ENCODE measurements at regions not wholly inside any gene's neighbourhood (a gene's known extent, or its start where the extent isn't known, plus 50 kb on each side); places are given as distances from the start of the nearest gene placed in this dataset.

DNA sequence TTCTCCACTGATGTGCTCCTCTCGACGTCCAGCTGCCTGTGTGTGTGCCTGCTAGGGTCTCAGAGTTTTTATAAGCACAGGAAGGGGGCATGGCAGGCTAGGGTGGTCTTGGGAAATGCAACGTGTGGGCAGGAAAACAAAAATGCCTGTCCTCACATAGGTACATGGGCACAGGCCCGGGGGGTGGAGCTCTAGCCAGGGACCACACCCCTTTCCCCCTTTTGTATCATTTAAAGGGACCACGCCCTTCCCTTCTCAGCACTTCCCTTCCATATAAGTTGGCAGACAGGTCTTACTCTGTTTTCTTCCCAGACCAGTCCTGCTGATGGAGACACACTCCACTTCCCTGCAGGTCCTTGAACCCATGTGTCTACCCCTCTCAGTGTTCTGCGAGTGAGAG lies 645.0 kb downstream of the CBLN2 start:
- Histone ChIP-seq H3K9ac (ENCODE audit: control insufficient read depth, extremely low read depth, insufficient read depth, low read length) (no peak overlapping the region), H3K27ac (ENCODE audit: control insufficient read depth, insufficient read depth, low read length) (no peak overlapping the region), H4K20me1 (ENCODE audit: control insufficient read depth, extremely low read depth, insufficient read depth, low read length) (no peaks in the 10 kb centered on the region), H3K79me2 (ENCODE audit: control insufficient read depth, insufficient read depth, low read length) (no peaks in the 10 kb centered on the region), H2AFZ (ENCODE audit: control insufficient read depth, low read length) (no peak overlapping the region), H3K4me2 (ENCODE audit: control insufficient read depth, extremely low read depth, insufficient read depth, low read depth, low read length) (no peak overlapping the region), H3K4me1 (ENCODE audit: control insufficient read depth, extremely low read depth, insufficient read depth, low read length) (no peaks in the 10 kb centered on the region), H3K4me3 (ENCODE audit: control insufficient read depth in 2 of 3, extremely low read depth in 1 of 3, insufficient read depth in 2 of 3, low read depth in 1 of 3, low read length in 3 of 3) (no peak overlapping the region), H3K9me3 (ENCODE audit: control insufficient read depth, low read depth, low read length) (peaks cover 2% of the 10 kb centered on the region), H3K36me3 (ENCODE audit: control insufficient read depth in 2 of 2, extremely low read depth in 1 of 2, insufficient read depth in 2 of 2, low read length in 2 of 2) (no peaks in the 10 kb centered on the region), H3K27me3 (ENCODE audit: control insufficient read depth, extremely low read depth, insufficient read depth, low read length) (no peaks in the 10 kb centered on the region), H3K9me1 (ENCODE audit: control insufficient read depth, extremely low read depth, insufficient read depth, low read length) (no peaks in the 10 kb centered on the region)
- dilution Hi-C loops (cut with MboI; ENCODE audit: extremely low pct_ligation_motif_present, low sequenced_read_pairs) = no loop called here
- no peak for DNase-seq (ENCODE audit: low read depth, low spot score)
- TF ChIP-seq, protein P1, sequence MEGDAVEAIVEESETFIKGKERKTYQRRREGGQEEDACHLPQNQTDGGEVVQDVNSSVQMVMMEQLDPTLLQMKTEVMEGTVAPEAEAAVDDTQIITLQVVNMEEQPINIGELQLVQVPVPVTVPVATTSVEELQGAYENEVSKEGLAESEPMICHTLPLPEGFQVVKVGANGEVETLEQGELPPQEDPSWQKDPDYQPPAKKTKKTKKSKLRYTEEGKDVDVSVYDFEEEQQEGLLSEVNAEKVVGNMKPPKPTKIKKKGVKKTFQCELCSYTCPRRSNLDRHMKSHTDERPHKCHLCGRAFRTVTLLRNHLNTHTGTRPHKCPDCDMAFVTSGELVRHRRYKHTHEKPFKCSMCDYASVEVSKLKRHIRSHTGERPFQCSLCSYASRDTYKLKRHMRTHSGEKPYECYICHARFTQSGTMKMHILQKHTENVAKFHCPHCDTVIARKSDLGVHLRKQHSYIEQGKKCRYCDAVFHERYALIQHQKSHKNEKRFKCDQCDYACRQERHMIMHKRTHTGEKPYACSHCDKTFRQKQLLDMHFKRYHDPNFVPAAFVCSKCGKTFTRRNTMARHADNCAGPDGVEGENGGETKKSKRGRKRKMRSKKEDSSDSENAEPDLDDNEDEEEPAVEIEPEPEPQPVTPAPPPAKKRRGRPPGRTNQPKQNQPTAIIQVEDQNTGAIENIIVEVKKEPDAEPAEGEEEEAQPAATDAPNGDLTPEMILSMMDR (optimal IDR thresholded peaks at IDR 0.05 in 1 of 3, IDR thresholded peaks at IDR 0.05 in 1 of 3, conservative IDR thresholded peaks at IDR 0.05 in 1 of 3; ENCODE audit: extremely low read depth in 1 of 3, insufficient read depth in 2 of 3, low read length in 3 of 3) = no peak
- no peak for TF ChIP-seq EZH2 (IDR thresholded peaks at IDR 0.05; ENCODE audit: low read length)
- FAIRE-seq = no peak

DNA sequence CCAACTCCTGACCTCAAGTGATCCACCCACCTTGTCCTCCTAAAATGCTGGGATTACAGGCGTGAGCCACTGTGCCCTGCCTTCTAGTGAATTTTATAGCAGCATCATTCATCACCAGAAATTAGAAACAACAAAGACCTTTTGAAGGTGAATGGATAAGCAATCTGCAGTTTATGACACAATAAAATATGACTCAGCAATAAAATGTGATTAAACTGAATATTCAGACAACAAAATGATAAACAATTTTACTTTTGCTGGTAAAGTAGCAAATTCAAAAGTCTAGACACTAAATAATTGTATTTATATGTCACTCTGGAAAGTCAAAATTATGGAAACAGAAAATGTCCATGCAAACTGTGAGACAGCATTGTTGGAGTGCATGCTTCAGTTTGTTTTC lies 656.6 kb downstream of the CBLN2 start:
- no peak overlapping the region for H3K4me3 ChIP-seq (ENCODE audit: control insufficient read depth in 2 of 3, extremely low read depth in 1 of 3, insufficient read depth in 2 of 3, low read depth in 1 of 3, low read length in 3 of 3)
- no peaks in the 10 kb centered on the region for H4K20me1 ChIP-seq (ENCODE audit: control insufficient read depth, extremely low read depth, insufficient read depth, low read length)
- H3K4me1 ChIP-seq (ENCODE audit: control insufficient read depth, extremely low read depth, insufficient read depth, low read length) = no peaks in the 10 kb centered on the region
- dilution Hi-C loops (cut with MboI; ENCODE audit: extremely low pct_ligation_motif_present, low sequenced_read_pairs) = no loop called here
- H3K9ac ChIP-seq (ENCODE audit: control insufficient read depth, extremely low read depth, insufficient read depth, low read length) = no peak overlapping the region
- no peak for DNase-seq (ENCODE audit: low read depth, low spot score)
- H3K9me3 ChIP-seq (ENCODE audit: control insufficient read depth, low read depth, low read length) = peaks cover 2% of the 10 kb centered on the region
- H3K9me1 ChIP-seq (ENCODE audit: control insufficient read depth, extremely low read depth, insufficient read depth, low read length) = no peaks in the 10 kb centered on the region
- H3K4me2 ChIP-seq (ENCODE audit: control insufficient read depth, extremely low read depth, insufficient read depth, low read depth, low read length) = no peak overlapping the region
- H3K27ac ChIP-seq (ENCODE audit: control insufficient read depth, insufficient read depth, low read length) = no peak overlapping the region
- no peak overlapping the region for H2AFZ ChIP-seq (ENCODE audit: control insufficient read depth, low read length)
- no peak for FAIRE-seq
- no peaks in the 10 kb centered on the region for H3K79me2 ChIP-seq (ENCODE audit: control insufficient read depth, insufficient read depth, low read length)
- H3K36me3 ChIP-seq (ENCODE audit: control insufficient read depth in 2 of 2, extremely low read depth in 1 of 2, insufficient read depth in 2 of 2, low read length in 2 of 2) = no peaks in the 10 kb centered on the region
- H3K27me3 ChIP-seq (ENCODE audit: control insufficient read depth, extremely low read depth, insufficient read depth, low read length) = no peaks in the 10 kb centered on the region
- TF ChIP-seq, protein P1 (optimal IDR thresholded peaks at IDR 0.05 in 1 of 3, IDR thresholded peaks at IDR 0.05 in 1 of 3, conservative IDR thresholded peaks at IDR 0.05 in 1 of 3; ENCODE audit: extremely low read depth in 1 of 3, insufficient read depth in 2 of 3, low read length in 3 of 3) = no peak
- TF ChIP-seq EZH2 (IDR thresholded peaks at IDR 0.05; ENCODE audit: low read length) = no peak
